ENCODE measurements at regions not wholly inside any gene's neighbourhood (a gene's known extent, or its start where the extent isn't known, plus 50 kb on each side); places are given as distances from the start of the nearest gene placed in this dataset.

DNA sequence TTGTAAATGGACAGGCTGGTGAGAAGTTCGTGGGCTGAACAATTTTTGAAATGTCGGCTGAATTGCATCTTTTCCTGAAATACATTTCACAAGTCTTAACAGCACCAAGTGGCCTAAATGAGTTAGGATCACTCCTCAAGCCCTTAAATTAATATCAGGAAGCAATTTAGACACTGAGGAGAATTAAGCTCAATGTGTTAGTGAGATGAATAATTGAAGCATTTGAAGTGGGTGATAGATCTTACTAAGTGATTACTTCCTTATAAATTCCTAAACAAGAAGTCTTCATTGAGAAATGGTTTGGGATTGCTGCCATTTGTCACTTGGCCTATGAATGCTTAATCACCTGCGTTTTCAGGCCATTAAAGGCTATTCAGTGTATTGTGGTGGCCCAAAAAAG lies 116.8 kb downstream of the NAA11 start:
- 54 to 75% (median 64%) methylated on average over 3 of the region's 3 CpGs for WGBS, 4 donors
- H3K27me3 ChIP-seq: no peaks in the 10 kb centered on the region
- H3K36me3 ChIP-seq (replicated peaks in 1 of 2): no peaks in the 10 kb centered on the region
- H3K4me1 ChIP-seq (replicated peaks in 1 of 2): no peaks in the 10 kb centered on the region
- no peak overlapping the region for H3K4me3 ChIP-seq
- intact Hi-C loops (cut with DNase I): no loop called here
- no peak overlapping the region for H3K27ac ChIP-seq
- no peak for DNase-seq
- TF ChIP-seq, protein P1, sequence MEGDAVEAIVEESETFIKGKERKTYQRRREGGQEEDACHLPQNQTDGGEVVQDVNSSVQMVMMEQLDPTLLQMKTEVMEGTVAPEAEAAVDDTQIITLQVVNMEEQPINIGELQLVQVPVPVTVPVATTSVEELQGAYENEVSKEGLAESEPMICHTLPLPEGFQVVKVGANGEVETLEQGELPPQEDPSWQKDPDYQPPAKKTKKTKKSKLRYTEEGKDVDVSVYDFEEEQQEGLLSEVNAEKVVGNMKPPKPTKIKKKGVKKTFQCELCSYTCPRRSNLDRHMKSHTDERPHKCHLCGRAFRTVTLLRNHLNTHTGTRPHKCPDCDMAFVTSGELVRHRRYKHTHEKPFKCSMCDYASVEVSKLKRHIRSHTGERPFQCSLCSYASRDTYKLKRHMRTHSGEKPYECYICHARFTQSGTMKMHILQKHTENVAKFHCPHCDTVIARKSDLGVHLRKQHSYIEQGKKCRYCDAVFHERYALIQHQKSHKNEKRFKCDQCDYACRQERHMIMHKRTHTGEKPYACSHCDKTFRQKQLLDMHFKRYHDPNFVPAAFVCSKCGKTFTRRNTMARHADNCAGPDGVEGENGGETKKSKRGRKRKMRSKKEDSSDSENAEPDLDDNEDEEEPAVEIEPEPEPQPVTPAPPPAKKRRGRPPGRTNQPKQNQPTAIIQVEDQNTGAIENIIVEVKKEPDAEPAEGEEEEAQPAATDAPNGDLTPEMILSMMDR (IDR thresholded peaks at IDR 0.05): no peak
- no peak for TF ChIP-seq POLR2A (IDR thresholded peaks at IDR 0.05)
- H3K9me3 ChIP-seq (replicated peaks in 1 of 3): no peaks in the 10 kb centered on the region

DNA sequence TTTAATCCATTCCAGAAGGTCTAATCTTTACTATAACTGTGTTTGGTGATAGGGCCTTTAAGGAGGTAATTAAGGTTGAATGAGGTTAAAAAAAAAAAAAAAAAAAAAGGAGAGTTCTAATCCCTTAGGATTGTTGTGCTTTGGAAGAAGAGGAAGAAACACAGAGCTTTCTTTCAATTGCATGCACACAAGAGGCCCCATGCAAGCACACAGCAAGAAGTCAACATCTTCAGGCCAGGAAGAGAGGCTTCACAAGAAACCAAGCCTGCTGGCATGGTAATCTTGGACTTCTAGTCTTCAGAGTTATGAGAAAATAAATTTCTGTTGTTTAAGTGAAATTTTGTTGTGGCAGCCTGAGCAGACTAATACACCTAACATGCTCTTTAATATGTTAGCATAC lies 118.6 kb downstream of the NAA11 start:
- no peaks in the 10 kb centered on the region for H3K4me1 ChIP-seq (replicated peaks in 1 of 2)
- intact Hi-C loops (cut with DNase I): no loop called here

DNA sequence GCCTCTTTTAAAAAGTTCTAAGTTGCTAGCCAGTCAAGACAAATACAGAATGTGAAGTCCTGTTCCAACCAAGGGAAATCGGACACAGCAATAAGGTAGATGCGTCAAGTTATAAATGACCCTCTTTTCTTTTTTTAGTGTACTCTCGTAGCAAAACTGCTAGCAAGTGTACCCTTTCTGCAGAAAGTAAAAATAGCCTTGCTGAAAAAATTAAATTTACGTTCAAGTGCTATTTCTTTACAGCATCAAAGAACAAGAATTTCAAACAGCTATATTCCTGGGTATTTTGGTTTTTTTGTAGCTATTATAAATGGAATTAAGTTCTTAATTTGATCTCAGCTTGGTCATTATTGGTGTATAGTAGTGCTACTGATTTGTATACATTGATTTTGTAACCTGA lies 119.2 kb downstream of the NAA11 start:
- H3K9me3 ChIP-seq (replicated peaks in 1 of 3): no peaks in the 10 kb centered on the region
- H3K36me3 ChIP-seq (replicated peaks in 1 of 2): no peaks in the 10 kb centered on the region
- no peak overlapping the region for H3K27ac ChIP-seq
- intact Hi-C loops (cut with DNase I): no loop called here
- TF ChIP-seq, protein P1 (IDR thresholded peaks at IDR 0.05): no peak
- TF ChIP-seq POLR2A (IDR thresholded peaks at IDR 0.05): no peak
- no peak overlapping the region for H3K4me3 ChIP-seq
- 75 to 89% (median 80%) methylated on average over 4 of the region's 4 CpGs for WGBS, 4 donors
- no peak for DNase-seq
- H3K27me3 ChIP-seq: no peaks in the 10 kb centered on the region
- H3K4me1 ChIP-seq (replicated peaks in 1 of 2): no peaks in the 10 kb centered on the region

More for the DNA sequence above, 118.6 kb downstream of the NAA11 start:
- no peak overlapping the region for H3K4me3 ChIP-seq
- no peaks in the 10 kb centered on the region for H3K9me3 ChIP-seq (replicated peaks in 1 of 3)
- H3K36me3 ChIP-seq (replicated peaks in 1 of 2): no peaks in the 10 kb centered on the region
- no peaks in the 10 kb centered on the region for H3K27me3 ChIP-seq
- DNase-seq: no peak
- TF ChIP-seq, protein P1 (IDR thresholded peaks at IDR 0.05): no peak
- no peak for TF ChIP-seq POLR2A (IDR thresholded peaks at IDR 0.05)
- H3K27ac ChIP-seq: no peak overlapping the region

DNA sequence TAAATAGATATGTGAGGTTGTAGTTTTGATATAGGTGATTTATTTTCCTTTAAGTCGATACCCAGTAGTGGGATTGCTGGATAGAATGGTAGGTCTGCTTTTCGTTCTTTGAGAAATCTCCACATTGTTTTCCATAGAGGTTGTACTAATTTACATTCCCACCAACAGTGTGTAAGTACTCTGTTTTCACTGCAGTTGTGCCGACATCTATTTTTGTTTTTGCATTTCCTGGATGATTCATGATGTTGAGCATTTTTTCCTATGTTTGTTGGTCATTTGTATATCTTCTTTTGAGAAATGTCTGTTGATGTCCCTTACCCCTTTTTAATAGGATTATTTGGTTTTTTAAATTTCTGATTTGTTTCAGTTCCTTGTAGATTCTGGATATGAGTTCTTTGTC lies 120.7 kb downstream of the NAA11 start:
- no peak overlapping the region for H3K4me3 ChIP-seq
- H3K4me1 ChIP-seq (replicated peaks in 1 of 2): no peaks in the 10 kb centered on the region
- 72 to 83% (median 78%) methylated on average over 3 of the region's 3 CpGs for WGBS, 4 donors
- H3K27me3 ChIP-seq: no peaks in the 10 kb centered on the region
- H3K36me3 ChIP-seq (replicated peaks in 1 of 2): no peaks in the 10 kb centered on the region
- H3K9me3 ChIP-seq (replicated peaks in 1 of 3): no peaks in the 10 kb centered on the region
- DNase-seq: no peak
- H3K27ac ChIP-seq: no peak overlapping the region
- intact Hi-C loops (cut with DNase I): no loop called here
- TF ChIP-seq, protein P1 (IDR thresholded peaks at IDR 0.05): no peak
- no peak for TF ChIP-seq POLR2A (IDR thresholded peaks at IDR 0.05)
